GM19043 (cell line): ENCODE measurements at regions not wholly inside any gene's neighbourhood (a gene's known extent, or its start where the extent isn't known, plus 50 kb on each side); places are given as distances from the start of the nearest gene placed in this dataset.

Source experiments
- ATAC-seq: cut with Tn5 transposase; IDR thresholded peaks from one replicate; pipeline ENCODE4 v1.9.1; 2021; ENCODE audit warnings: low read depth; ENCODE audit not compliant: unreplicated experiment

GRCh38 chr5:138626333-138626944, 51.2 kb upstream of the HSPA9 start:
- ATAC-seq: no peak

- ATAC-seq: no peak
These were observed 49.9 kb upstream of the HSPA9 start for GRCh38 chr5:138625134-138625533.
